Esophagus squamous epithelium (tissue), 5 donors: ENCODE measurements at regions not wholly inside any gene's neighbourhood (a gene's known extent, or its start where the extent isn't known, plus 50 kb on each side); places are given as distances from the start of the nearest gene placed in this dataset.

Experiments
- DNase-seq: peaks from one replicate; lab custom pipeline; 2025; lab: John Stamatoyannopoulos, UW
- H3K27ac ChIP-seq, 4 donors: fragments of 200-600 bp; sonication (generic); one replicate each; pipeline ENCODE4 v1.5.1; 2016 to 2019; ENCODE audit warnings: mild to moderate bottlenecking in 1 of 4
- H3K27me3 ChIP-seq, 4 donors: fragments of 200-600 bp; sonication (generic); 1 replicate in 3 of 4; 2 replicates in 1 of 4; pipeline versions ENCODE4 v1.5.1 to v1.6.0; 2017 to 2021; ENCODE audit warnings: antibody characterized with exemption in 1 of 4
- H3K36me3 ChIP-seq, 3 donors: fragments of 200-600 bp; sonication (generic); one replicate each; pipeline ENCODE4 v1.5.1; 2016 to 2019
- H3K4me1 ChIP-seq, 3 donors: fragments of 200-600 bp; sonication (generic); one replicate each; pipeline ENCODE4 v1.5.1; 2017 to 2019
- H3K4me3 ChIP-seq, 4 donors: fragments of 200-600 bp; sonication (generic); 1 replicate in 3 of 4; 2 replicates in 1 of 4; pipeline ENCODE4 v1.5.1; 2016 to 2019; ENCODE audit warnings: mild to moderate bottlenecking in 2 of 4, moderate library complexity in 1 of 4
- H3K9me3 ChIP-seq, 3 donors: fragments of 200-600 bp; sonication (generic); one replicate each; pipeline ENCODE4 v1.5.1; 2016 to 2019
- POLR2A ChIP-seq, 4 donors: fragments of 450-650 bp; IDR thresholded peaks; one replicate each; pipeline ENCODE4 v1.6.1; 2017; ENCODE audit warnings: antibody characterized with exemption in 4 of 4, mild to moderate bottlenecking in 4 of 4, moderate library complexity in 3 of 4
- WGBS, 2 donors: methylation state at CpG; one replicate each; pipeline ENCODE4 v1.1.5; 2018; 5-methylcytosine and 5-hydroxymethylcytosine counted together
- intact Hi-C: fragments of 100-400 bp; cut with DNase I; formaldehyde crosslinking; loops from one replicate; pipeline ENCODE4 v1.15.0; 2022
- TF ChIP-seq, protein P1 (sequence below), 6 experiments: fragments of 450-650 bp in 4 of 6; fragments of 200-600 bp in 2 of 6; sonication (generic) in 2 of 6; IDR thresholded peaks; one replicate each; pipeline ENCODE4 v1.5.1; 2016 to 2019; ENCODE audit warnings: antibody characterized with exemption in 6 of 6, mild to moderate bottlenecking in 4 of 6, moderate library complexity in 4 of 6
- donor health status: DM: yes; HTN: yes; CAD: no.

DNA sequence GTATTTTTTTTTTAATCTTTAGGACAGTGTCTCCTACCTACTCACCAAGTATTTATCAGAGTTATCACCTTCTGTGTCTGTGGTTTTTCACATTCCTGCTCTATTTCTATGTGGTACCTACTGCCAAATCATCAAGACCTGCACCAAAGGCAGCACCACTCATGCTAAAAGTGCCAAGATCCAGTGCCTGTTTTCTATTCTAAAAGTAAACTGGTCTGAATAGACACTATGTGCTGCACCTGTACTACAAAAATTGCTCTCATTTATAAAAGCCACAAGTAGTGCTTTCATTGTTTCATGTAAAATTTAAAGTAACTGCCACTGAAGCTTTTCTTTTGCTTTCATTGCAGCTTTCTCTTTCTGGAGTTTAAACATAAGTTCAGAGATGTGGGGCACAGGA is 103.9 kb upstream of the GULP1 start:
- no peak overlapping the region for H3K27ac ChIP-seq
- TF ChIP-seq, protein P1, sequence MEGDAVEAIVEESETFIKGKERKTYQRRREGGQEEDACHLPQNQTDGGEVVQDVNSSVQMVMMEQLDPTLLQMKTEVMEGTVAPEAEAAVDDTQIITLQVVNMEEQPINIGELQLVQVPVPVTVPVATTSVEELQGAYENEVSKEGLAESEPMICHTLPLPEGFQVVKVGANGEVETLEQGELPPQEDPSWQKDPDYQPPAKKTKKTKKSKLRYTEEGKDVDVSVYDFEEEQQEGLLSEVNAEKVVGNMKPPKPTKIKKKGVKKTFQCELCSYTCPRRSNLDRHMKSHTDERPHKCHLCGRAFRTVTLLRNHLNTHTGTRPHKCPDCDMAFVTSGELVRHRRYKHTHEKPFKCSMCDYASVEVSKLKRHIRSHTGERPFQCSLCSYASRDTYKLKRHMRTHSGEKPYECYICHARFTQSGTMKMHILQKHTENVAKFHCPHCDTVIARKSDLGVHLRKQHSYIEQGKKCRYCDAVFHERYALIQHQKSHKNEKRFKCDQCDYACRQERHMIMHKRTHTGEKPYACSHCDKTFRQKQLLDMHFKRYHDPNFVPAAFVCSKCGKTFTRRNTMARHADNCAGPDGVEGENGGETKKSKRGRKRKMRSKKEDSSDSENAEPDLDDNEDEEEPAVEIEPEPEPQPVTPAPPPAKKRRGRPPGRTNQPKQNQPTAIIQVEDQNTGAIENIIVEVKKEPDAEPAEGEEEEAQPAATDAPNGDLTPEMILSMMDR (IDR thresholded peaks at IDR 0.05) = no peak
- no peak for TF ChIP-seq POLR2A (IDR thresholded peaks at IDR 0.05)
- H3K4me1 ChIP-seq = no peaks in the 10 kb centered on the region
- no peak for DNase-seq
- H3K4me3 ChIP-seq = no peak overlapping the region
- no peaks in the 10 kb centered on the region for H3K36me3 ChIP-seq
- intact Hi-C loops = no loop called here
- no peaks in the 10 kb centered on the region for H3K27me3 ChIP-seq
- H3K9me3 ChIP-seq = no peaks in the 10 kb centered on the region

DNA sequence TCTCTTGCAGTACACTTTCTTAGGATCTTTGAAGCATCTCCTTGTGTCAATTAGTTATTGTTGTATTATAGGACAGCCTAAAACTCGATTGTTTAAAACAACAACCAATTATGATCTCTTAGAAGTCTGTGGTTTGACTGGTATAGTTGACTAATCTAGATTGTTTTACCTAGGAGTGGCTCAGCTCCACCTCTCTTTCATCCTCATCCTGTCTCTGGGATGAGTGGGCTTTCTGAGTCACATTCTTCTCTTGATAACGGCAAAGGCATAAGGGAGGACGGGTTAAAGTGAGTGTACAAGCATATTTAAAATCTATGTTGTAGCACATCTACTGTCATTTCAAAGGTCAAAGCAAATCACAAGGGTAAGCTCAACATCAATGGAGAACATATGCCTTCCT is 102.3 kb upstream of the GULP1 start:
- WGBS, 2 donors = 32 to 63% methylated on average over 3 of the region's 3 CpGs
- no peak for DNase-seq
- Histone ChIP-seq H3K4me1 (peaks cover 0 to 5% (median 0%) of the 10 kb centered on the region in 3 donors), H3K27ac (no peak overlapping the region), H3K36me3 (no peaks in the 10 kb centered on the region), H3K9me3 (no peaks in the 10 kb centered on the region), H3K27me3 (no peaks in the 10 kb centered on the region), H3K4me3 (no peak overlapping the region)
- no peak for TF ChIP-seq POLR2A (IDR thresholded peaks at IDR 0.05)
- TF ChIP-seq, protein P1 (IDR thresholded peaks at IDR 0.05) = no peak
- intact Hi-C loops = no loop called here

DNA sequence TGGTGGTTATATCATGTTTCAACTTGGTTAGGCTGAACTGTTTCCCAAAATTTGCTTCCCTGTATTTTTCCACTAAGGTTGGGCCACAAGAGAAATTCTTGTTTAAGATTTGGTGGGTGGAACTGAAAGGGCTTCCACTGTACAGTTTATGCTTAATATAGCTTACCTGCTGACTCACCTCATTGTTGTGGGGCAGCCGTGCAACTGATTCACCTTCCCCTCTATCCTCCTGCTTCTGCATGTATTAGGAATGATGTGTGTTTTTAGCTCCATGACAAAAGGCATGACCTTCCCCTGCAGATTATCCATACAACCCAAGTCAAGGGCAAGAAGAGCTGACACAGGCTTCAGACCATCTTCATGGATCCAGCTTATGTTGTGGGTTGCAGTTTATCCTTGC is 98.4 kb upstream of the GULP1 start:
- Histone ChIP-seq H3K36me3 (no peaks in the 10 kb centered on the region), H3K9me3 (no peaks in the 10 kb centered on the region), H3K4me1 (peaks cover 0 to 11% (median 0%) of the 10 kb centered on the region in 3 donors), H3K4me3 (no peak overlapping the region), H3K27ac (no peak overlapping the region), H3K27me3 (no peaks in the 10 kb centered on the region)
- TF ChIP-seq POLR2A (IDR thresholded peaks at IDR 0.05) = no peak
- TF ChIP-seq, protein P1 (IDR thresholded peaks at IDR 0.05) = no peak
- intact Hi-C loops = no loop called here
- 27 to 60% methylated on average over 1 of the region's 1 CpG for WGBS, 2 donors
- DNase-seq = no peak

DNA sequence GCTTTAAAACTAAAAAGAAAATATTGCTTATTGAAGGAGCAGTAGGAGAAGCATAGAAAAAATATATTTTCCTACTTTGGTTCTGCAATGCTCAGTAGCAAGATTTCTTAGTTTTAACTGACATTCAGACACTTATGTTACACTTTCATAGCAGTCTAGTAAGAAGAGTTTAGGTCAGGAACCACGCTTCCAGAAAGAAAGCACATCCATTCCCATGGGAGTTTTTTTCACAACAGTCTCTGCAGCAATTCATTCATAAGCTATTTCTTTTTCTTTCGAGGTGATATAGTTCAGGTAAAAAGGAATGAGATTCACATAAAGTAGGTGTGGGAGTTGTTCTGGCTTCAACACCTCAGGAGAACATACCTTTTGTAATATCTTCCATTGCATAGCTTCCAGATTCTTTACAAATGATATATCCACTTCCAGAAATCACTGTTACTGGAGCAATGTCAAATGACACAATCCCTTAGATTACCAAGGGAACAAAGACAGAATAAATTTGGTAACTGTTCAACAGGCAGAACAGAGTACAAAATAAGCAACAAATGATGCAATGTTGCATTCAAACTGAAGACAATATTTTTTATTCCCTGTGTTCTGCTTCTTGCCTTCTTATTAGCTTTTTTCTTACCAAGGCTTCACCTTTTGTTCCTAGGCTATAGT is 95.2 kb upstream of the GULP1 start:
- Histone ChIP-seq H3K36me3 (no peaks in the 10 kb centered on the region), H3K27ac (no peak overlapping the region), H3K4me1 (peaks cover 0 to 11% (median 0%) of the 10 kb centered on the region in 3 donors), H3K4me3 (no peak overlapping the region), H3K9me3 (no peaks in the 10 kb centered on the region), H3K27me3 (no peaks in the 10 kb centered on the region)
- intact Hi-C loops = no loop called here
- no peak for DNase-seq
- TF ChIP-seq, protein P1 (IDR thresholded peaks at IDR 0.05) = no peak
- TF ChIP-seq POLR2A (IDR thresholded peaks at IDR 0.05) = no peak
- 47 to 64% methylated on average over 2 of the region's 2 CpGs for WGBS, 2 donors

DNA sequence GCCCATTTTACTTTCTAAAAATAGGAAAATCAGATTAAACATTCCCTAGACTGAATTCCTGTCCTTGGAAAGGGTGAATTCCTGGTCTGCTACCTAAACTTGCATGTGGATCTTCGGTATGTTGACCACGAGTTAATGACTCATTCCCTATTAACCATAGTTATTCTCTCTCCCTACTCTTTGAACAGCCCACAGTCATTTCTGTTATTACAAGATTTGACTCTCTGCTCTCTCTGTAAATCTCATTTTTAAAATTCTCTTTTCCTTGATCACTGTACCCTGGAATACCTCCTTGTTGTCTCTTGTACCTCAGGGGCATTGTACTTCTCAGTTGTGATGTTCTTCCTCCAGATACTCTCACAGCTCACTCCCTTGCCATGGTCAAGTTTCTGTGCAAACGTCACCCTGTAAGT is 92.0 kb upstream of the GULP1 start:
- Histone ChIP-seq H3K27me3 (no peaks in the 10 kb centered on the region), H3K9me3 (no peaks in the 10 kb centered on the region), H3K4me1 (peaks cover 0 to 6% (median 0%) of the 10 kb centered on the region in 3 donors), H3K36me3 (no peaks in the 10 kb centered on the region), H3K4me3 (no peak overlapping the region), H3K27ac (no peak overlapping the region)
- intact Hi-C loops = no loop called here
- no peak for DNase-seq
- WGBS, 2 donors = 58 to 67% methylated on average over 3 of the region's 3 CpGs
- TF ChIP-seq POLR2A (IDR thresholded peaks at IDR 0.05) = no peak
- TF ChIP-seq, protein P1 (IDR thresholded peaks at IDR 0.05) = no peak
